Jurkat, Clone E6-1 (cell line): ENCODE measurements at regions not wholly inside any gene's neighbourhood (a gene's known extent, or its start where the extent isn't known, plus 50 kb on each side); places are given as distances from the start of the nearest gene placed in this dataset.
"Not testable (repeated sequence)": the region's sequence is repeated elsewhere in the genome, so short reads cannot be mapped to it uniquely, and the experiment has no call there.

Experiments used
- DNase-seq: peaks from one replicate; pipeline ENCODE4 v3.0.0-alpha.2; 2011; ENCODE audit warnings: low read depth, low spot score
- H3K4me3 ChIP-seq: 2 replicates; pipeline ENCODE4 v1.5.1; 2011; ENCODE audit warnings: mild to moderate bottlenecking, low read length, control low read depth, moderate library complexity

GRCh38 chr1:80640978-80641377, 1159.8 kb upstream of the ADGRL2 start:
- DNase-seq, result no peak
- H3K4me3 ChIP-seq, result no peak overlapping the region

- no peak for DNase-seq
Observed at GRCh38 chr1:80639777-80640533, 1160.8 kb upstream of the ADGRL2 start.

GRCh38 chr1:80633947-80634706, 1166.6 kb upstream of the ADGRL2 start:
- DNase-seq, result no peak
- no peak overlapping the region for H3K4me3 ChIP-seq

More at GRCh38 chr1:80639777-80640533, 1160.8 kb upstream of the ADGRL2 start:
- no peak overlapping the region for H3K4me3 ChIP-seq

GRCh38 chr1:80632284-80632683, 1168.5 kb upstream of the ADGRL2 start:
- DNase-seq, result no peak
- no peak overlapping the region for H3K4me3 ChIP-seq

- no peak overlapping the region for H3K4me3 ChIP-seq
- DNase-seq, result no peak
Observed at GRCh38 chr1:80629304-80629837, 1171.4 kb upstream of the ADGRL2 start.

GRCh38 chr1:80624682-80625081, 1176.1 kb upstream of the ADGRL2 start:
- DNase-seq, result no peak
- no peak overlapping the region for H3K4me3 ChIP-seq

GRCh38 chr1:80607064-80607463, 1193.7 kb upstream of the ADGRL2 start:
- no peak for DNase-seq
- no peak overlapping the region for H3K4me3 ChIP-seq

GRCh38 chr1:80594013-80594412, 1206.7 kb upstream of the ADGRL2 start:
- no peak overlapping the region for H3K4me3 ChIP-seq

GRCh38 chr1:80593197-80593596, 1207.5 kb upstream of the ADGRL2 start:
- no peak overlapping the region for H3K4me3 ChIP-seq
- DNase-seq, result no peak

More at GRCh38 chr1:80594013-80594412, 1206.7 kb upstream of the ADGRL2 start:
- DNase-seq, result no peak

- DNase-seq, result no peak
- H3K4me3 ChIP-seq, result no peak overlapping the region
Observed at GRCh38 chr1:80582980-80583379, 1217.8 kb upstream of the ADGRL2 start.

- no peak overlapping the region for H3K4me3 ChIP-seq
- DNase-seq, result no peak
Observed at GRCh38 chr1:80579055-80579454, 1221.7 kb upstream of the ADGRL2 start.

- H3K4me3 ChIP-seq, result no peak overlapping the region
- DNase-seq, result no peak
Observed at GRCh38 chr1:80566867-80567266, 1233.9 kb upstream of the ADGRL2 start.

GRCh38 chr1:80566123-80566522, 1234.6 kb upstream of the ADGRL2 start:
- no peak overlapping the region for H3K4me3 ChIP-seq
- DNase-seq, result no peak

- no peak for DNase-seq
- H3K4me3 ChIP-seq, result no peak overlapping the region
Observed at GRCh38 chr1:80565406-80565805, 1235.3 kb upstream of the ADGRL2 start.

GRCh38 chr1:80542231-80542630, 1258.5 kb upstream of the ADGRL2 start:
- H3K4me3 ChIP-seq, result no peak overlapping the region
- no peak for DNase-seq

- no peak overlapping the region for H3K4me3 ChIP-seq
- DNase-seq, result no peak
Observed at GRCh38 chr1:80540596-80540995, 1260.1 kb upstream of the ADGRL2 start.

- no peak overlapping the region for H3K4me3 ChIP-seq
- no peak for DNase-seq
Observed at GRCh38 chr1:80540149-80540548, 1260.6 kb upstream of the ADGRL2 start.

- not testable (repeated sequence) for H3K4me3 ChIP-seq, DNase-seq
Observed at GRCh38 chr1:80539298-80539697, 1261.4 kb upstream of the ADGRL2 start.

GRCh38 chr1:80536461-80536860, 1264.3 kb upstream of the ADGRL2 start:
- H3K4me3 ChIP-seq, result no peak overlapping the region
- DNase-seq, result no peak

- H3K4me3 ChIP-seq, result no peak overlapping the region
- DNase-seq, result no peak
Observed at GRCh38 chr1:80535466-80535865, 1265.3 kb upstream of the ADGRL2 start.
